GM18873 (cell line): ENCODE measurements at regions not wholly inside any gene's neighbourhood (a gene's known extent, or its start where the extent isn't known, plus 50 kb on each side); places are given as distances from the start of the nearest gene placed in this dataset.

Experiments
- ATAC-seq: cut with Tn5 transposase; IDR thresholded peaks from one replicate; pipeline ENCODE4 v1.9.1; 2021; ENCODE audit warnings: mild to moderate bottlenecking, moderate library complexity, moderate number of reproducible peaks; ENCODE audit not compliant: unreplicated experiment, low FRiP score

DNA sequence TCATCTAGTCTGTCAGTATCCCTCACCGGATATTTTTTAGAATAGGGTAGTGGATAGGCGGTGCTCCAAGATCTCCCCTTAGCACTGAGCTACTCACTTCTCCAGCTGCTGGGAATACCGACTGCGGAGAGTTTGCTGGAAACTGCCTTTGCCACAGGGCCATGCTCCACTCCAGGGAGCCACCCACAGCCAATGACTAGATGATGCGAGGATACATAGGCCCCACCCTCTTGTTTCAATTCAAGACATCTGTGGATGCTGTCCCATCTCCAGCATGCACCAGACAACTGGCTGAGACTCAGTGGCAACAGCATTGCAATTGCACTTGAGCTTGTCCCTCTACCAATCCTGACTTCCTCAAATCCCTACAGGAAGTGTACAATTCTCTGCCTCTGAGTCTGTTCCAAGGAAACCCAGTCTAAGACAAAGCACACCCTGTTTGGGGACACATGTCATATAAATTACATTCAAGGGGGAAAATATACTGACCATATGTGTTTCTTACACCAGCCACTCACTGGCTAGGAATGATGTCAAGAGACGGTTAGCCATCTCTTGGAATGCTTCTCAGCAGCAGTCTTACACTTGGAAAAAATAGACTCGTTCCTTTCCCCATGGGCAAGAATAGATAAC lies 312.6 kb upstream of the KIF2A start:
- ATAC-seq, result no peak

DNA sequence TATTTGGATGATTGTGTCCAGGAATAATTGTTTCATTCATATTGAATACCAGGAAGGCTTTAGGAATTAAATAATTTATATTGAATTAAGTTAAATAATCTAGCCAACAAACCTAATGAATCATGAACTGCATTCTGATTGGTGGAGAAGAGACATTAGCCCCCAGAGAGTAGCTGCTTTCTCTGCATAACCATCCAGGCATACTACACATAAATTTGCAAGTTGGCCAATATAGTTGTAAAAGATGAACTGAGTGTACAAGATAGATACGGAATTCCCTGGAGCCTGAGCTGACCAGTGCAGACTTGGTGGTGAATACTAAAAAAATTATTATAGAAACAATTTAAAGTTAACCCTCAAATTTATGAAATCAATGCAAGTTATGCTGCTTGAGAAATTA lies 311.8 kb upstream of the KIF2A start:
- ATAC-seq, result no peak

DNA sequence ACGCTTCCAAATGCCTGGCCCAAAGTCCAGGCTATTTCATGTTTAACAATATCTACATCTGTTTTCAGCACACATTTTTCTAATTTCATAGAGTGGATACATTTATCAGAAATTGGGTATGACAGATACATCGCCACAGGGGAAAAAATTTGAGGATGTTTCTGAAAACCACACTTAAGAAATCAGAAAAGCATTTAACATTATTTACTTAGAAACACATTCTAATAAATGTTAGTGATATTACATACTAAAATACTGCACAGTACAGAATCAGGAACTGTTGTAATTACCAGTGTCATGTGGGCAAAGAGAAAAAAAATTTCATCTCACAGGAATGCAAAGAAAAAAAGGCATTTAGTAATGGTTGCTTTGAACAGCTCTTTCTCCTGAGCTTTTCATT lies 310.5 kb upstream of the KIF2A start:
- no peak for ATAC-seq

DNA sequence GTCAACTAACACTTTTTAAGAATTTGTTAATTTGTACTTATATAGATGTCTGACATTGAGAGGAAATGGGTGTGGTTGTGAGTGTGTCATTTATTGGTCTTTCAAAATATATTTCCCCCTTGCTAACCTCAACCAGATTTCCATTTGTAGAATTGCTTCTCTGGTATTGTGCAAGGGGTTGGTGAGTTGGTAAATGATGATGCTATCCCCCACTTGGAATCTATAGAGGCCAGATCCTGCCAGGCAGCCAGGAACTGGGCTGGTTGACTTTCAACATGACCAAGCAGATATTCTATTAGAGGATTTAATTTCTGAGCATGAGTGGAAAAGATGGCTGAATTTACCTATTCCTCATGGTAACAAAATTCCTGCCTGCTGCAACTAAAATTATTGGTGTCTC lies 306.6 kb upstream of the KIF2A start:
- ATAC-seq, result no peak

DNA sequence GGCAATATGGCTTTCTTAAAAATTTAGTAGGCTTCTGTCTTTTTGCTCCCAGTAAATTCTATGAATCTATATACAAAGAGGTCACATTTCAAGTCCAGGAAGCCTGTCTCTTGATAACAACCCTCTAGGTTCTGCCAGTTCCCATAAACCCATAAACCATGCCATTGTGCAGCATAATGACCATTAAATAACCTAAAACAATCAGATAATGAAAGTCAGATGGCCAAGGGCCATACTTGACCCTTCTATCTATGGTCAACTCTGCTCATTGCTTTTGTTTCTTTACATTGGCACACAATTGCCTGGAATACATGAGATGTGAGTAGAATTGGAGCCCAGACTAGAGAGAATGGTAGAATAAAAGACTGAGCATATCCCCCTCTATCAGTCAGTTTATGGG lies 305.4 kb upstream of the KIF2A start:
- no peak for ATAC-seq

DNA sequence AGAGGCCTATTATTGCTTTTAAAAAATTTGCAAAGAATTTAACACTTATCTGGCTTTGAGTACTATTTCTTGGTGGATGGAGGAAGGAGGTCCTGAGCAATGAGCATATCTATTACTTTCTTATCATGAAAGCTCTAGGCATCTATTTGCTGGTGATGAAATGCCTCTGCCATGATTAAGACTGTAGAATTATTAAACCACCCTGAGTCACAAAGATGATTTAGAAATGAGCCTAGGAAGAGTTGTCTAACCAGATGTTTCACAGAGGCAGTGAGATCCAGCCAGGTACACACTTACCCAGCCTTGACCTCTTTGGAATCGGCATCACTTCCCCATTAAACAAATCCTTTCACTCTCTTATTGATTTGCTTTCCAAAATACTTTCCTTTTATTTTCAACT lies 304.4 kb upstream of the KIF2A start:
- no peak for ATAC-seq

DNA sequence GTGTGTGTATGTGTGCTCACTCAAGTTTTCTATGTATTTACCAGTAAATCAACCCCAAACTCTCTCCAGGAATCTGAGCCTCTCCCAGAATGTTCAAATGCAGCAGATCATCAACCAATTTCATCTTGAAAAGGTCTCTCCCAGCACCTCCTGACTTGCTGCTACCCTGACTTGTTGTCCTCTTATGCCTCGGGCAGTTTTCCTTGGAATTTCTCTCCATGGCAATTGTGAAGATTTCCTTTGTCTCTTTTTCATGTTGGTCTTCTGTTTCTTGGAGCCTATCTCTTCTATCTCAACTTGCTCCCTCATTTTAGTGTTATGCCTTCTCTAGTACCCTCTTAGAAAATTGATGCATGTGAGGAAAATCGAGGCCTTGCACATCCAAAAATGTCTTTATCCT lies 303.6 kb upstream of the KIF2A start:
- ATAC-seq, result no peak

DNA sequence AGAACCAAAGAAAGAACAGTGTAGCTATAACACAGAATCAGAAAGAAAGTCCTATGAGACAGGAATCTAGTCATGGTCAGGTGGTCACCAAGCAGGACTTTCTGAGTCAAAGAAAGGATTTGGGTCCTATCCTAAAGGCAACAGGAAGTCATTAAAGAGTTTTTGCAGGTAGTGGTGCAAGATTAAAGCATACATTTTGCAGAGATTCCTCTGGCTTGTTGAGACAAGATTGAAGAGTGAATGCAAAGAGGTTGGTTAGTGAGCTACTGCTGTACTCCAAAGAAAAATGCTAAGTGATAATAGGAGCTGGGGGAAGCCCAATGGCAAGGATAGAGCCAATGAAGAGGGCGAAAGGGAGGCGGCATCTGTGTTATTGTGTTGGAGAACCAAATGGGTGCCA lies 300.5 kb upstream of the KIF2A start:
- no peak for ATAC-seq

DNA sequence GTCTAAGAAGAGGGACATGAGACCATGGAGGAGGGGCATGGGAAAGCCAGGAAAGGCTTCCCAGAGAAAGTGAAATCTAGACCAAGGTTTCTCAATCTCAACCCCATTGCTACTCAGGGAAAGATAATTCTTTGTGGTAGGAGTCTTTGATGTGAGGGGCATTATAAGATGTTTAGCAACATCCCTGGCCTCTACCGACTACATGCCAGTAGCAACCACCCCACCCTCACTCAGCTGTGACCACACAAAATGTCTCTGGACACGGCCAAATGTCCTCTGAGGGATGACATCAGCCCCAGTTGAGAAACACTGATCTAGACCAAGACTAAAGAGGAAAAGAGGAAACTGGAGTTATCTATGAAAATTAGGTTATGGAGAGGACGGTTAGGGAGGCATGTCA lies 298.5 kb upstream of the KIF2A start:
- ATAC-seq, result no peak

DNA sequence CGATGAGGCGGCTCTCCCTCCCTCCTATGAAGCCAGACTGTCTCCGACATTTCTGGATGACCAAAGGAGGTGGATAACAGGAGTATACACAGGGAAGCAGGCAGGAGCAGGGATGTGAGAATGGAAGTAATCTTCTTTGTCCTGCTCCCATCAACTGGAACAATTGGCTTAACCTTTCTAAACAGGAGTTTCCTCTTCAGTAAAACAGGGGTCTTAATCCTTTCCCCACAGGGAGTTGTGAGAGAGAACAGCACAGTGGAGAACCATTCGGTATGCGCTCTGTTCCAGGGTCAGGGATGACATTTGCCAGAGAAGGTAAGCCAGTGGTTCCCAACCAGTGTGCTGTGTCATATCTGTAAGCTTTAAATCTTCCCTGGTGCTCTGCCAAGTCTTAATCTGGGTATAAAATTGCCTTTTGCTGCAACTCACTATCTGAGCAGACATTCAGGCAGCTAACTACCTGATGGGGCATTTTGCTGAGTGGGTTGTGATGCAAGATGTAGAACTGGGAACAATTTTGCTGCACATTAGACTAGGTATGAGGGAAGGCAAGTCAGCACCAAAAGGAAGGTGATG lies 294.8 kb upstream of the KIF2A start:
- no peak for ATAC-seq

DNA sequence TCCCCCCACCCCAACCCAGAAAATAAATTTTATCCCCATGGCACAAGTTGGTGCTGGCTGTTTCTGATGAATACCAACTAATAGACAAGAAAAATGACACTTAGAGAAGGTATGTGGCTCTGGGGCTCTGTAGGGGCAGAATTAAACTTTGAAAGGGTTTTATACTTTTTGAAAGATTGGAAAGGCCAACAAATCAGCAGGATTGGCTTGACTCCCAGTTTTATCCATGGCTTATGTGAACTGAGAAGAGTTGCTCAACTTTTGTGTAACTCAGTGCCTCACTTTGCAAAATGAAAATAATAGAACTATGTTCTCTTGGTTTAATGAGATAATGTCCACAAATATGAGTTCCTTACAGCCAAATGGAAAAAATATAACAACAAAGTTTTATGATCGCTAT lies 288.9 kb upstream of the KIF2A start:
- no peak for ATAC-seq

DNA sequence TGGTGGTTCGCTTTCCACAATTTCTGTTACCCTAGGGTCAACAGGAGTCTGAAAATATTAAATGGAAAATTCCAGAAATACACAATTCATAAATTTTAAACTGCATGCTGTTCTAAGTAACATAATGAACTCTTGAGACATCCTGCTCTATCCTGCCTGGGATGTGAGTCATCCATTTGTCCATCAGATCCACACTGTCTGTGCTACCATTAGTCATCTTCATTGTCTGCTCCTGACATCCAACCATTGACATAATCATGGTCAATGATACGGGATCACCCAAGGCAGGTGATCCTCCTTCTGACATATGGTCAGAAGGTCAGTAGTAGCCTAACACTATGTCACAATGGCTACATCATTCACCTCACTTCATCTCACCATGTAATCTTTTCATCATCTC lies 276.7 kb upstream of the KIF2A start:
- ATAC-seq, result no peak

DNA sequence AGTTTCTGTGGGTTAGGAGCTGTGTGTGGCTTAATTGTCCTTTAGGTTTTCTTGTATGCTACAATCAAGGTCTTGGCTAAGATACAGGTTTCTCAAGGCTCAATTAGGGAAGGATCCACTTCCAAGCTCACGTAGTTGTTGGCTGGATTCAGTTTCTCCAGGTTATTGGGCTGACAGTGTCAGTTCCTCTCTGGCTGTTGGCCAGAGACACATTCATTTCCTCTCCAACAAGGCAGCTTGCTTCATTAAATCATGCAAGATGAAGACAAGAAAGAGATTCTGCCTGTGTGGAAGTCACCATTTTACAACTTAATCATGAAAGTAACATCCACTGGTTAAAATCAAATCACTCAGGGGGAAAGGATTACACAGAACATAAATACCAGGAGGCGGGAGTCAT lies 275.7 kb upstream of the KIF2A start:
- ATAC-seq, result no peak

DNA sequence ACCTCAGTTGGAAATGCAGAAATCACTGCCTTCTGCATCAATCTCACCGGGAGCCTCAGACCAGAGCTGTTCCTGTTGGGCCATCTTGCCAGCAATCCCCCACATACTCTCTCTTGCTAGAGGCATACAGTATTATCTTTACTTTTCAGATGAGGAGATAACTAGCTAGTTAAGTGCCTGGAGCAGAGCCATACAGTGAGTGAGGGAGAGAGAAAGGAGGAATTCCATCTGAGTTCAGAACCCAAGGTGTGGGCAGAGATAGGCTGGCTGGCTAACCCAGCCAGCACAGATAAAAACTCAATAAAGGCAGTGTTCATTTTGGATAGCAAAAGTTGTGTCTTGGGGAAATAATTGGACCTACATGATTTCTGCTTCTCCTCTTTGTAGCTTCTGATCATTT lies 268.0 kb upstream of the KIF2A start:
- no peak for ATAC-seq

DNA sequence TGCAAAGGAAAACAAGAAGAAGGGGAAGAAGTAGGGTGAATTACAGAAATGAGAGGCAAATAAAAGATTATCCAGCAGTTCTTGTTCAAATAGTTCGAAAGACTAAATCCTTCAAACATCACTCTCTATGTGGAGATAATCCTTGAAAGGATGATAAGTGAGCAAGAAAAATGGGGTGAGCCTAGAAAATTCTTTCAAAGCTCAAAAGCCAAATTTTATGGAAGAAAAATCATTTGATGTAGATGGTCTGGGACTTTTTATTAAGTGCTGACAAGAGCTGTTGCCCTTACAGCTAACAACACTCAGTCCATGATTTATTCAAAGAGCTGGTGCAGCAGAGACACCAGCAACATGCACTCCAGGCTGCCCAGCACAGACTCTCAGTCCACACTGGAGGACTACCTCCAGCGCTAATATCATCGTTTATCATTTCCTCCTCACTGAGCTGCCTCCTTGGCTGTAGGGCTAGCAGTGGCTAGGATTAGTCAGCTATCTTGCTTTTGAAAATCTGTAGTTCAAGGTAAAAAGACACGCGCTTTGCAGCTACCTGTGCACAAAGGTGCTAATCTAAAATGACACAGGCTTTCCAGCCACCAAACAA lies 264.8 kb upstream of the KIF2A start:
- ATAC-seq, result no peak

DNA sequence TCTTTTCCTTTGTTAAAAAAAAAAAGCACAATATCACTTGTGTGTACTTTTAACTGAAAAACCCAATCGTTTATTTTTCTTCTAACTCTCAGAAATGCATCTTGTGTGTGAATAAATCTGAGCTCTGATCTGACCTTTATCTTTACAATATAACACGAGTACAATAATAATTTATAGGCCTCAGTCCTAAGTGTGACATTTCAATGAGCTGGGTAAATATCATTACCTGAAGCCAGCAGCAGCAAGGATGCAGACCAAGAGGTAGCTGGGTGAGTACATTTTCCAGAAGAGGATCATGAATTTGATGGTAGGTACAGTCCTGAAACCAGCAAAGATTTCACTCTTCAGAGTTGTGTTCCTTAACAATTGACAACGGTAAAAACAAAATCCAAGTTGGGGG lies 264.0 kb upstream of the KIF2A start:
- ATAC-seq, result no peak

DNA sequence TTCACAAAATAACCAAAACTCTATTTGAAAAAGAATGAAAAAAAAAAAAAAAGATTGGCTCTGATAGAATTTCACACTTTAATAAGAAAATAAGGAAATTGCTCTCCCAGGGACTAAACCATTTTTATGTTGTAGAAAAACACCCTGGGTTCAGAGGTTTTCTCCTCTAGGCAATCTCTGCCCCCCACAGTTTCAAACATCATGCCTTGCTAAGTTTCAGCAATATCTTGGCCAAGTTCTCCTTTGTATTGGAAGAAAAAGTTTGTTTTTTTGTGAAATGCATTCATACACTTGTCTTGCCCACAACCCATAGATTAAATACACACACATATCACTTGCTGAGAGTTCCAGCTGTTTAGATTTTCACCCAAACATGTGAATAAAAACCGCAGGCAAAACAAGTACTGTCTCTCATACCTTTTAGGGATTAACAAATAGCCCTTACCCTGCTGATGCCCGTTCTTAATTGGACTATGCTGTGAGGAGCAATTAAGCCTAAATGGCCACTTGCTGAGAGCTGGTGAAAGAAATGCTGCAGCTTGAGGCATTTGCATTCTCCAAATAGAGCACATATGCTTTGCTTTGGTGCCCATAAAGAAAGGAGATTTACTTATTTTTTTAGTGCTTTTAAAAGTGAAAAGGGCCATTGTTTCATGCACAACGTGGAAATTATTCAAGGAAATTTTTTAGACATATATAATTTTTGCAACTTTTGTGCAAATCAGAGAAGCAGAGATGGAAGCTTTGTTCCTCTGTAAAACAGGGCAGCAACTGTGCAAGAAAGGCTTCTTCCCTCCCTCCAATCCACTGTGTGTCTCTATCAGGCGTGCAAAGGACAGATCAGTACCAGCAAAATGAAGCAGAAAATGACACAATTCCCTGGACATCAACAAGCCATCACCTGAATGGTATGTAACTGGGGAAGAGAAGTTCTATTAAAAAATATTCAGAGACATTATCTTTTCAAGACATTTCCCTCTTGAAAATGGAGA lies 262.4 kb upstream of the KIF2A start:
- ATAC-seq, result no peak

DNA sequence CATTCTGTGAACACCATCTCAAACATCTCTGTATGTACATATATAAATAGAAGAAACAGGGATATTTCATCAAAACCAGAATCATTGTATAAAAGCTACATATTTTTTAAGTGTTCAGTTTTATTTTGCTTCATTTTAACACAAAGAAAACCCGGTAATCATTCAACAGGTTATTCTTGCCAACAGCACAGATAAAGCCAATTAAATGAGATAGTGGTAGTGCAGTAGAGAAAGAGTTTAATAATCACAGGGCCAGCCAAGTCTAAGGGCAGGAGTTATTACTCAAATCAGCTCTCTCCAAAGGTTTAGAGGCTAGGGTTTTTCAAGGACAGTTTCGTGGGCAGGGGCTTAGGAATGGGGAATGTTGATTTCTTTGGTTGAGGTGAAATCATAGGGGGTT lies 261.0 kb upstream of the KIF2A start:
- no peak for ATAC-seq

DNA sequence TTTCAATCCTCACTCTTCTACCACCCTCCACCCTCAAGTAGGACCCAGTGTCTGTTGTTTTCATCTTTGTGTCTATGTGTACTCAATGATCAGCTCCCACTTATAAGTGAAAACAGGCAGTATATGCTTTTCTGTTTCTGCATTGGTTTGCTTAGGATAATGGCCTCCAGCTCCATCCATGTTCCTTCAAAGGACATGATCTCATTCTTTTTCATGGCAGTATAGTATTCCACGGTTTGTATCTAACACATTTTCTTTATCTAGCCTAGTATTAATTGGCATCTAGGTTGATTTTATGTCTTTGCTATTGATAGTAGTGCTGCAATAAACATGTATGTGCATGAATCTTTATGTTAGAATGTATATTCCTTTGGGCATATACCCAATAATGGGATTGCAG lies 259.8 kb upstream of the KIF2A start:
- no peak for ATAC-seq

DNA sequence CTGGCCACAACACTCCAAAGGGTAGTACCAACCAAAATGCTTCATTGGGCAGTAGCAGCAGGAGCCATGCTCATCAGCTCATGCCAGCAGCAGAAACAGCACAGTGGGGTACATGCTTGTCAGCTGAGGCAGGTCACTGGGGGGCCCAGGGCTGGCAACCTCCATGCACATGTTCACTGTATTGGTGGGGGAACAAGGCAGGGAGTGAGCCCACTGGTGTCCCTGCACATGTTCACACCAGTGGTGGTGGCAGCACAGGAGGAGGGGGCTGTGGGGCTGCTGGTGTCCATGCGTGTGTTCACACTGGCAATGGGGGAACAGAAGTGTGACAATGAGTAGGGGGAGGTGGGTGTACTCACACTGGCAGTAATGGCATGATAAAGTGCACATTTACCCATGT lies 254.3 kb upstream of the KIF2A start:
- no peak for ATAC-seq

DNA sequence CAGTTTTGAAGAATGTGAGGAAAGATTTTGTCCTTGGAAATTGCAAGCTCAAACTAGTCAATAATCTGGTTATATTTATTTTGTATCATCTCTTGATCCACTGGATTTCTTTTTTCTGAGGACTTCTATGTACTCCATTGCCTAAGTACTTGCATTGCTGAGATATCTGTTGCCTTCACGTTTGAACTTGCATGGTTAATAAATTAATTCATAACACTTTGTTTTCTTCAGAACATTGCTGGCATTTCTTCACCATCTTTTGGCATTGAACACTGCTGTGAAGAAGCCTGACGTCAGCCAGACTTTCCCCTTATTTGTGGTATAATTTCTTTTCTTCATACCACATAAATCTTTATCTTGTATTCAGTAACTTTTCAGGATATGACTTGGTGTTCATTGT lies 246.0 kb upstream of the KIF2A start:
- ATAC-seq, result no peak
